ENCODE measurements at regions not wholly inside any gene's neighbourhood (a gene's known extent, or its start where the extent isn't known, plus 50 kb on each side); places are given as distances from the start of the nearest gene placed in this dataset.

GRCh38 chr16:87098976-87099720, 218.0 kb downstream of the C16orf95 start:
- Mint-ChIP-seq H3K9me3 (no peaks in the 10 kb centered on the region), H3K27me3 (ENCODE audit: low read depth) (no peaks in the 10 kb centered on the region), H3K4me1 (peaks cover 19% of the 10 kb centered on the region), H3K4me3 (no peak overlapping the region), H3K27ac (no peak overlapping the region), H3K36me3 (no peaks in the 10 kb centered on the region)
- TF ChIP-seq CTCF (IDR thresholded peaks at IDR 0.05; ENCODE audit: unreplicated experiment) = no peak
- DNase-seq (ENCODE audit: low spot score in 2 of 2, unreplicated experiment in 2 of 2) = peak in 1 of 2 experiments; percentile 27

- H3K4me1 Mint-ChIP-seq = peaks cover 11% of the 10 kb centered on the region
- H3K36me3 Mint-ChIP-seq = no peaks in the 10 kb centered on the region
- H3K4me3 Mint-ChIP-seq = no peak overlapping the region
- no peaks in the 10 kb centered on the region for H3K27me3 Mint-ChIP-seq (ENCODE audit: low read depth)
- H3K27ac Mint-ChIP-seq = no peak overlapping the region
- DNase-seq (ENCODE audit: low spot score in 2 of 2, unreplicated experiment in 2 of 2) = no peak
- H3K9me3 Mint-ChIP-seq = peaks cover 4% of the 10 kb centered on the region
- TF ChIP-seq CTCF (IDR thresholded peaks at IDR 0.05; ENCODE audit: unreplicated experiment) = no peak
Observed at GRCh38 chr16:87100306-87101058, 216.7 kb downstream of the C16orf95 start.

GRCh38 chr16:87101903-87102302, 215.3 kb downstream of the C16orf95 start:
- H3K27me3 Mint-ChIP-seq (ENCODE audit: low read depth) = peaks cover 12% of the 10 kb centered on the region
- peaks cover 4% of the 10 kb centered on the region for H3K9me3 Mint-ChIP-seq
- DNase-seq (ENCODE audit: low spot score in 2 of 2, unreplicated experiment in 2 of 2) = no peak
- peaks cover 4% of the 10 kb centered on the region for H3K4me1 Mint-ChIP-seq
- no peak overlapping the region for H3K27ac Mint-ChIP-seq
- no peak overlapping the region for H3K4me3 Mint-ChIP-seq
- no peak for TF ChIP-seq CTCF (IDR thresholded peaks at IDR 0.05; ENCODE audit: unreplicated experiment)
- H3K36me3 Mint-ChIP-seq = no peaks in the 10 kb centered on the region

GRCh38 chr16:87107201-87107600, 210.0 kb downstream of the C16orf95 start:
- no peak for DNase-seq (ENCODE audit: low spot score in 2 of 2, unreplicated experiment in 2 of 2)
- Mint-ChIP-seq H3K27me3 (ENCODE audit: low read depth) (peaks cover 16% of the 10 kb centered on the region), H3K4me1 (no peaks in the 10 kb centered on the region), H3K4me3 (no peak overlapping the region), H3K36me3 (no peaks in the 10 kb centered on the region), H3K9me3 (peaks cover 4% of the 10 kb centered on the region), H3K27ac (no peak overlapping the region)
- no peak for TF ChIP-seq CTCF (IDR thresholded peaks at IDR 0.05; ENCODE audit: unreplicated experiment)

- peaks cover 16% of the 10 kb centered on the region for H3K27me3 Mint-ChIP-seq (ENCODE audit: low read depth)
- H3K9me3 Mint-ChIP-seq = peaks cover 4% of the 10 kb centered on the region
- H3K27ac Mint-ChIP-seq = no peak overlapping the region
- H3K4me1 Mint-ChIP-seq = no peaks in the 10 kb centered on the region
- no peak overlapping the region for H3K4me3 Mint-ChIP-seq
- no peaks in the 10 kb centered on the region for H3K36me3 Mint-ChIP-seq
- no peak for DNase-seq (ENCODE audit: low spot score in 2 of 2, unreplicated experiment in 2 of 2)
- no peak for TF ChIP-seq CTCF (IDR thresholded peaks at IDR 0.05; ENCODE audit: unreplicated experiment)
Observed at GRCh38 chr16:87108278-87108677, 208.9 kb downstream of the C16orf95 start.
